ENCODE measurements at regions not wholly inside any gene's neighbourhood (a gene's known extent, or its start where the extent isn't known, plus 50 kb on each side); places are given as distances from the start of the nearest gene placed in this dataset.

DNA sequence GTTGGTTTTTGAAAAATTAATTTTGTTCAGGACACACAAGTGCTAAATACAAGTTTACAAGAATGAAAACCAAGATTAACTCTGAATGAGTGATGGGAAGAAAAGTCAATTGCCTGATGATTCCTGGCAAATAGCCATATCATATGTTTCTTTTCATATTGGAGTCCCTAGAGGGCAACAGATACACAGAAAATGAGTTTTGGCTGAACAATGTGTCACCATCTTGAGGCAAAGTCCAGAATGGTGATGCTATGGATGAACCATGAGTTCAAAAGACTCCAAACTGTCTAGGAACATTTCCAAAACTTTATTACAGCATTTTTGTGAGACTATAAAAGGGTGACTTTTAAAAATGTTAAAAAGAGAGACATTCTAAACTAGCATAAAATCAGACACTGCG is 382.9 kb downstream of the TMEM161B start:
- no peak for DNase-seq (ENCODE audit: extremely low read depth in 1 of 2, low read depth in 1 of 2)

DNA sequence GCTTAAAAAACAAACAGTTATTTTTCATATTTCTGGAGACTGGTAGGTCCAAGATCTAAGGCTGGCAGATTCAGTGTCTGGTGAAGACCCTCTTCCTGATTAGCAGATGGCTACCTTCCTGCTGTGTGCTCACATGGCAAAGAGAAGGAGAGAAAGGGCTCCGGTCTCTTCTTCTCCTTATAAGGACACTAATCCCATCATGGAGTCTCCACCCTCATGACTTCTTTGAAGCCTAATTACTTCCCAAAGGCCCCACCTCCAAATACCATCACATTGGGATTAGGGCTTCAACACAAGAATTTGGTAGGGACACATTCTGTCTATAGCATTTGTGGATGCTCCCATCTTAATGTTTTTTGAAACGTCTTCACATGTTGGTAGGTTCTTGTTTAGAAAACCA is 391.1 kb downstream of the TMEM161B start:
- no peak for DNase-seq (ENCODE audit: extremely low read depth in 1 of 2, low read depth in 1 of 2)

DNA sequence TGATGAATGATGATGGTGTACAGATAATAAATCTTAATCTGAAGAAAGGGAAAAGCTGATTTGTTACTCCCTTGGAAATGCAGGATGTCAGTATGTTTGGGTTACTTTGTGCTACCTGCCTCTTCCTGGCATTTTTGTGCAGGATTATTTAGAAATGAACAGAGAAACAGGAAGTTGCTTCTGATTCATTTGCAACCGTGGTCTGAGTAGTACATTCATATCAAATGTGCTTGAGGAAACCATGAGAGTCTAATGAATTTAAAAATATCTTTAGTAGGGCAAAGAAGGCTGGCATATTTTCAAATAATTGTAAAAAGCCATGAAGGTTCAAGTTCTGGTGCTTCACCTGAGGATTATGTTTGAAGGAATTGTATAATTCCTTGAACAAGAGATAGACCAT is 391.6 kb downstream of the TMEM161B start:
- DNase-seq (ENCODE audit: extremely low read depth in 1 of 2, low read depth in 1 of 2) = no peak

DNA sequence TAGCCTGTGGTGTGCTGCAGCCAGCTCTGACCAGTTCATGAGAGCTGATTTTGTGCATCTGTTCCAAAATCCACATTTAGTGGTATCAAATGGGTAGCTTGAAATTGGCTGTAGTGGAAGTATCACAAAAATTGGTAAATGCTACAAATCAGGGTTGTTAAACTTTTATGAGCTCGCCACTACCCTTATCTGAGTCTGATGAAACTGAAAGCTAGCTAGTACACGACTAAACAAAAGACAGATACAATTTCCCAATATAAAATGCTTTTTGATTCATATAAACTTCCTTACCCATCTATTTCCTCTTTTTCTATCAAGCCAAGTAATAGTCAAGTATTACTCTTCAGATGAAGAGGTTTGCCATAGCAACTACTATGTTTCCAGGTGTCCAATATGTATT is 392.0 kb downstream of the TMEM161B start:
- no peak for DNase-seq (ENCODE audit: extremely low read depth in 1 of 2, low read depth in 1 of 2)

DNA sequence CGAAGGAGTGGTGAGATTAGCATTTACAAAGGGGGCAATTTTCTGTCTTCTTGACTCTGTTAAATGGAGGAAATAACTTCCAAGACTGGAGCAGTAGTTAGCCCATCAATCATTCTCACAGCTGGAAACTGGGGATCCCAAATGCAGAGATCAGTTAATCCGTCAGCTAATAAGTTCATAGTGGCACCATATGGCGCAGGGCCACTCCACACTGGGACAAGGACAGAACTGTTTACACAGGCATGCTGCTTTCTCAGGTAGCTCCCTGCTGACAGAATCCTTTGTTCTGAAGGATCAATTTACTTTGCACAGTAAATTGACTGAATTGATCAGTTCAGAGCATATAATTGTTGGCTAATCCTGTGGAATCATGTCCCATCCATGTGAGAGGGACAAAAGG is 395.7 kb downstream of the TMEM161B start:
- DNase-seq (ENCODE audit: extremely low read depth in 1 of 2, low read depth in 1 of 2) = no peak

DNA sequence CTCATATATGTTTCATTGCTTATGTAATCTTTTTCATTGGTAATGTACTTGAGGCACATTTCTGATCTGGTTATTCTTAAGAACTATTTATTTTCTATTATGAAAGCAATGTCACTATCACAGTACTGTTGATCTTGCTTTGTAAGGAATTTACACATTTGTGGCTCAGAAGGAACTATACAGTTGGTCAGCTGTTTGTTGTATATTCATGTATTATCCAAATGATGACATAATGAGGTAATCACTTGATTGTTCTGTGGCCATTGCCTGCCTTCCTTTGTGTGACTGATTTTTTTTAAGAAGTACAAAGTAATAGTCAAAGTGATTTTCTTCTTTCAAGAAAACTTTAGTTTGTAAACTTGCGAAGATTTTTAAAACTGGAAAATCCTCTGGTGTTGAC is 399.9 kb downstream of the TMEM161B start:
- DNase-seq (ENCODE audit: extremely low read depth in 1 of 2, low read depth in 1 of 2) = no peak

DNA sequence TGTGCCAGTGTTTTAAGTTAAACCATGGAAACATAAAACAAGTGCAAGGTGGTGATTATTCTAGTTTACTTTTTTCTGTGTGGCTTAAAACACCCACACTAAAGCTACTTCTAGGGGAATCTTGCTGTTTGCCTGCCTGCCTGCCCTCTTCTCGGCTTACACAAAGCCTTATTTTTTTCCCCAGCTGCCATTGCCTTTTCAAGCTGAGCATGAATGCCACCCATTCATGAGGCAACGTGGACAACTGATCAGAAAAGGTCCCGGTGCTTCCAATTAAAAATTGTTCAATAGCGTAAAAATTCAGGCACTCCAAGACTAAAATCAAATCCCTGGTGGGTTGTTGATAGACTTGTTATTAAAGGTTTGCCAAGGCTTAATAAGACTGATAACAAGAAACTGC is 401.4 kb downstream of the TMEM161B start:
- DNase-seq (ENCODE audit: extremely low read depth in 1 of 2, low read depth in 1 of 2) = no peak

DNA sequence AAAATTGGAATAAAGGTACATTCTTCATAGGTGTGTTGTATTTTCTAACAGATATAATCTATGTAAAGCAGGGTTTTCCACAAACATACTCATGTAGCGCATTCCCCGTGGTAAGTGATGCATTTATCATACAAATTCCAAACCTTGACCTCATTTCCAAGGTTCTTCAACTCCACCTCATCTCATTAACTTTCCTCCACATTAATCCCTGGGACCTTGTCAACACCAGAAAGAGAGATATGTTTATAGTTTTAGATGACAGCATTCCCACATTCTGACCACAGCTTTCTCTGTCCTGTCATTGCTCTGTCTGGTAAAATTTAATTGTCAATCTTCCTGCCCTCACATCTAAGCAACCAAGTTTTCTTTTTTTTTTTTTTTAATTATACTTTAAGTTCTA is 415.1 kb downstream of the TMEM161B start:
- no peak for DNase-seq (ENCODE audit: extremely low read depth in 1 of 2, low read depth in 1 of 2)

DNA sequence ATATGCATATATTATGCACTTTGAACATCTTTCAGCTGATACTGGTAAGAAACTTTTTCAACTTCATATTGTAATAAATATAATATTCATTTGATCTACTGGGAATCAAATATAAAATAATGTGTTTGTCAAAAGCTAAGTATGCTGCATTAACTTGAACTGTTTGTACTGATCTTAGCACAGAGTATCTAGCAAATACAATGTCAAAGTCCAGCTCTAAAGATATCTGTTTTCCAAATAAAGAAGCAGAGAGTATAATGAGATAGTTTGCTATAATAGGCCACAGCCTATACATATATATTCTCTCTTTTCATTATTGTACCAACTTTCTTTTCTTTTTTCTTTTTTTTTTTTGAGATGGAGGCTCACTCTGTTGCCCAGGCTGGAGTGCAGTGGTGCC is 417.0 kb downstream of the TMEM161B start:
- DNase-seq (ENCODE audit: extremely low read depth in 1 of 2, low read depth in 1 of 2) = no peak

DNA sequence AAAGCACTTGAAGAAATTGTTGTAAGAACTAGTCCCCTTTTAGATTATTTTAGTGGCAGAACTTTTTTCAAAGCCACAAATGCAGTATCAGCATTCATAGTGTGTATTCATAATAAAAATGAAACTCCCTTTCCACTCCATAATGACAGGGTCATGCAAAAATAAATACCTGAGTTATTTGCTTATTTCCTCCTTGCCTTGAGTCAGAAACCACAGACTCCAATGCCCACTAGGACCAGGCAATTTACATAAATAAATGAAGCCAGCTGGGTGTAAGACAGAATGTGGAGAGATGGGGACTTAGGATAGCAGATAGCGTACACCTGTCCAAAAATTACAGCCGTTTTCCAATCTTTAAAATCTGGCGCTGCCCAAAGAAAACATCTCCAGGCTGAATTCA is 417.8 kb downstream of the TMEM161B start:
- no peak for DNase-seq (ENCODE audit: extremely low read depth in 1 of 2, low read depth in 1 of 2)

DNA sequence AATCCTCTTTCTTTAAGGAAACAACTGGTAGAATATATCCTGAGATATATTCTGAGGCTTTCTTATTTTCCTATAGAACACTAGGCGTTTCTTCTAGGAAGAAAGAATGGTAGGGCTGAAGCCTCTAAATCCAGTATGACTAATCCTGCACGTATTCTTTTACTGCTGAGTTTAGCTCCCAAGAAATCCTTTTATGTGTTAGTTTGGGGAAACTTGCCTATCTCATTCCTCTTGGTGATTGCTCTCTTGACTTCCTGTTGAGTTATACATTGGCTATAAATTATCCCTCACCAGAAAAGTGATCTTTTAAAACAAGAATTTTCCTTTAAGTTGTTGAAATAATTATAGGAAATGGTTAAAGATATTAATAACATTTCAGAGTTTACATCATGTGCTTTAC is 422.9 kb downstream of the TMEM161B start:
- no peak for DNase-seq (ENCODE audit: extremely low read depth in 1 of 2, low read depth in 1 of 2)

DNA sequence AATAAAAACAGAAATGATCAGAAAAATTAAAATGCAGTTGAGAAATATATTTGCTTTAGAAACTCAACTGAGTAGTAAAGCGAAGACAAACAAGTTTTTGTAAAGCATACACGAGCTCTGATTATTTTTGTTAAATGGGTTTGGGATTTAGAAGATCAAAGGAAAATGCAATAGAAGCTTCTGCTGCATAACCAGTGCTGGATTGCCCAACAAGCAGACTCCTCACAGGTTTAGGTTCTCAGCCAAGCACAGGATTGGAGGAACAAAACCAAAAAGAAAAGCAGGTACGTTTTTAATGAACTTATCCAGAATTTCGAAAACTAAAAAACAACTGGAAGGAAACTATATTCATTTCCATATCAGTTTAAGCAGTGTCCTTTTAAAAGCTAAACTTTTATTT is 423.8 kb downstream of the TMEM161B start:
- no peak for DNase-seq (ENCODE audit: extremely low read depth in 1 of 2, low read depth in 1 of 2)

DNA sequence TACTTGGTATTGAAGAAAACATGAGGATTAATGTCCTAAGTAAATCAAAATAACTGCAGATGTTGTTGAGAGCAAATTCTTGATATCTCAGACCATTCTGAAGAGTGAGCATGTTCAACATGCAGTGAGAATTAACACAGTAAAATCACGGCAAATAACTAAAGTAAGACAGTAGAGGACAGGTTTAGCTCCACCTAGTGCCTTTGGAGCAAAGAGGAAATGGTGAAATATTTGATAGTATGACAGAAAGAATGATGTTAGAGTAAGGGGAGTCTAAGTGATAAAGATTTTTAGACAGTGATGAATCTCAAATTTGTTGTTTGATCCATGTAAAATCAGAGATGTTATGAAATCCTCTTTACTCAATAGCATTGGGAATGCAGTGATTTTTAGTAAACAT is 424.2 kb downstream of the TMEM161B start:
- no peak for DNase-seq (ENCODE audit: extremely low read depth in 1 of 2, low read depth in 1 of 2)

DNA sequence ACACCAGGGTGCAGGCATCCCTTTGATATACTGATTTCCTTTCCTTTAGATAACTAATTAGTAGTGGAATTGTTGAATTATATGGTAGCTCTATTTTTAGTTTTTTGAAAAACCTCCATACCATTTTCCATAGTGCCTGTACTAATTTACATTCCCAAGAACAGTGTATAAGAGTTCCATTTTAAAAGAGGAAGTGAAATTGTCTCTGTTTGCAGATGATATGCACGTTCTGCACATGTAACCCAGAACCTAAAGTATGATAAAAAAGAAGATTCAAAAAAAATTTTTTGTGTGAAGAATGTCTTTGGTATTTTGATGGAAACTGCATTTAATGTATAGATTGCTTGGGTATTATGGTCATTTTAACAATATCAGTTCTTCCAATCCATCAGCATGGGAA is 424.0 kb upstream of the CCNH start:
- DNase-seq (ENCODE audit: extremely low read depth in 1 of 2, low read depth in 1 of 2) = no peak

DNA sequence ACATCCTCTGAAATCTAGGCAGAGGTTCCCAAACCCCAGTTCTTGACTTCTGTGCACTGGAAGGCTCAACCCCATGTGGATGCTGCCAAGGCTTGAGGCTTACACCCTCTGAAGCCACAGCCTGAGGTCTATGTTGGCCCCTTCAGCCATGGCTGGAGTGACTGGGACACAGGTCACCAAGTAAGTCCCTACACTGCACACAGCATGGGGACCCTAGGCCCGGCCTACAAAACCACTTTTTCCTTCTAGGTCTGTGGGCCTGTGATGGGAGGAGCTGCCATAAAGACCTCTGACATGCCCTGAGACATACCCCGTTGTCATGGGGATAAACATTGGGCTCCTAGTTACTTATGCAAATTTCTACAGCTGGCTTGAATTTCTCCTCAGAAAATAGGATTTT is 418.8 kb upstream of the CCNH start:
- DNase-seq (ENCODE audit: extremely low read depth in 1 of 2, low read depth in 1 of 2) = no peak

DNA sequence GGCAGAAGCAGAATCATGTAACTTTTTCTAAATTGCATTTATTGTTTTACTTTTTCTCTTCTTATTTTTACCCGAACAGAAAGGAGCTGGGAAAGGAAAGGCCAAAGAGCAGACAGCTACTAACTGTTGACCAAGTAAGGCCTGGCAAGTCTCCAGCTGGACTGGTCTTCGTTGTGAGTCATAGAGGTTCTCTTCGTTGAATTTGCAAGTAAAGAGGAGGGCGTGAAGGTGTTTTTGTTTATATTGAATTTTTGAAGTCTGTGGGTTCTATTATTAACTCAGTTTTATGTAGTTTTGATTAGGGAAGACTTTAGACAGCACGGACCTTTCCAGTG is 416.5 kb upstream of the CCNH start:
- no peak for DNase-seq (ENCODE audit: extremely low read depth in 1 of 2, low read depth in 1 of 2)

DNA sequence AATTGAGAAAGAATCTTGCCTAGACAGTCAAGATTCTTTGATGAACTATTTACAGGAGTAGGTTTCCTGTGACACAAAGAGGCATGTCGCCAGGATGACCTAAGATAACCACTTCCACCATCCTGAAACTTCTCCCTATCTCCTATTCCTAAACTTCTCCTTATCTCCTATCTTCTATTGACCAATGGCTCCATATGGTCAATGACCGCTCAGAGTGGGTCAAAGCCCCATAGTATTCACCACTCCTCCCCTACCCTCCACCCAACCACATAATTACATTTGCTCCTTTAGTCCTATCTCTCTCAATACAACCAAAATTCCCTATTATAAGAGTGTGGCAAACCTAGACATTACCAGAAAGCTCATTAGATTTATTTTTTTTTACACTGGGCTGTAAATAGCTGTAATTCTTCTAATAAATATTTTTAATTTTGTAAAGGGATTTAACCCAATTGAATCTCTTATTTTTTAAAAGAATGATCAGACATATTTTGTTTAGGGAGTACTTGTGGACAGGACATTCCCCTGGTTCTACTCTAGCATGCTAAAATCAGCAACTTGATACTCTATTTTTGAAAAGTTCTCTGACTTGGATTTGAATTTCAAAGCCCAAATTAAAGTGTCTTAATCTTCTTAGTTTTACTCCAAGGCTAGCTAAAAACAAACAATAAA is 416.0 kb upstream of the CCNH start:
- DNase-seq (ENCODE audit: extremely low read depth in 1 of 2, low read depth in 1 of 2) = no peak

DNA sequence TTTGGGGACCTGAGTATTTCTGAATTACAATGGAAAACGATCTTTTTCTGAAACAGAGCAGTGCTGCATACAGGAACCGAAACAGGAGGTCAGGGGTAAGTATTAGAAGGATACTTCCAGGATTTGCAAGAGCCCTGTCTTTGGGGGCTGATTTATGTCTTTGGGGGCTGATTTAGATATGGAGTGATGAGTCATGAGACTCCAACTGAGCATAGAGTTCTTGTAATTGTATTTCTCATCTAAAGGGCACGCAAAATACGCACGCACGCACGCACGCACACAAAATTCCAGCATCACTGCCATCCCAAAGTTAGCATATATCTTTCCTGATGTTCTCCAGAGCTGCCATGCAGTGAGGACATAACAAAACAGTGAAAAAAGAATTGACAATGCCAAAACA is 414.8 kb upstream of the CCNH start:
- no peak for DNase-seq (ENCODE audit: extremely low read depth in 1 of 2, low read depth in 1 of 2)

DNA sequence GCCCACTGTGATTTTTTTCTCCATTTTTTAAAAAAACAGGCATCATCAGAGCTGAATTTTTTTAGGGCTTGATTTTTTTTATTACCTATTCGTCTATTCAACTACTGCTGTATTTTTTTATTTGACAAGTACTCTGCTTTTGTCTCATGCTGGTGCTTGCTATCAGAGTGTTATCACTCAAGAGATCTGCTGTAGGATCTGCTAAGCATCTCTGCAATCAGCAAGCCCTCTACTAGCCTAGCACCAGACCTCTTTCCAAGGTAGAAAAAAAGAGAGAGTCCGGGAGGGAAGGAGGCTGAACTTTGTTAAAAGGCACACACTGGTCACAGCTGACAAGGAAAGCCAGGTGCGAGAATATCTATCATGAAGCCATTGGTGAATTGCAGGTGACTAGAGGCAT is 413.8 kb upstream of the CCNH start:
- no peak for DNase-seq (ENCODE audit: extremely low read depth in 1 of 2, low read depth in 1 of 2)

DNA sequence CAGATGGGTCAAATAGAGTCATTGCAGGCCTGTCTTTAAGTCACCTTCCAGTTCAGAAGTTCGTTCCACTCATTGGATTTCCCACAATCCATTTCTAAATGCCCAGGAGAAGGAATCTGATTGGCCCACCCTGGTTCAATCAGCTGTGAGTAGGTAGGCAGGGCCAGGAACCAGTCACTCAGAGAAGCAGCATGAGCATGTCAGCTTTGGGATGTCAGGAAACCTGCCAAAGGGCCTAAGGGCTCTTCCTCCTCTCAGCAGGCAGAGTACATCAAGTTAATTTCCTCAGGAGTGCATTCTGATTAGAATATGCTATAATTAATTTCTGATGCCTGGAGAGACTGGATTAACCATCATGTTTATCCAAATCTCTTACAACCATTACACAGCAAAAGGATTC is 412.9 kb upstream of the CCNH start:
- DNase-seq (ENCODE audit: extremely low read depth in 1 of 2, low read depth in 1 of 2) = no peak

DNA sequence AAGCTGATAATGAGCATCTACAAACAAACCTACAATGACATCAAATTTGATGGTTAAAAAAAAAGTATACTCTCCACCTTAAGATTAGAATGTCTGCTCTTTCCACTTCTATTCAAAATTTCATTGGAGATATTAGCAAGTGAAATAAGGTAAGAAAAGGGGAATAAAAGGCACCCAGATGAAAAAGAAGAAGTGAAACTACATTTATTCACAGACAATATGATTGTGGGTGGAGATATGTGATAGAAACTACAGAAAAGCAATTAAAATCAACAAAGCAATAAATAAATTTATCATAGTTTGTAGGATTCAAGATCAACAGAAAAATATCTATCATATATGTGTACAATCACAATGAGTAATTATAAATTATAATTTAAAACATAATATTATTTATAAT is 395.1 kb upstream of the CCNH start:
- DNase-seq (ENCODE audit: extremely low read depth in 1 of 2, low read depth in 1 of 2) = no peak

DNA sequence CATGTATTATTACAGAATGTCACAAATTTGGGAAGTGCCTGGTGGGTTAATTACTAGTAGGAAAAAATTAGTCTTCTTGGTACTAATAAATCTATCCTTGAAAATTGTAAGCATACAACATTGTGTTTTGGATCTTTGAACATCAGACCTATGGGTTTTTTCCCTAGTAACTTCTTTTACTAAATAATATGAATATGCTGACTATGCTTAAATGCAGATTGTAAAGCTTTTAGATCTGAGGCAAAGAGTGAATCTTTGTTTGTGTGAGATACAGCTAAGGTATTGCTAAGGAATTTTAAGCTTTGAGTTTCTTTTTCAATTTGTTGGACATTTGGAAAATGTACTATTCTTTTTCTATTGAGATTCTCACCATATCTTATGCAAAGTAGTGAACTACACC is 390.6 kb upstream of the CCNH start:
- DNase-seq (ENCODE audit: extremely low read depth in 1 of 2, low read depth in 1 of 2) = no peak

DNA sequence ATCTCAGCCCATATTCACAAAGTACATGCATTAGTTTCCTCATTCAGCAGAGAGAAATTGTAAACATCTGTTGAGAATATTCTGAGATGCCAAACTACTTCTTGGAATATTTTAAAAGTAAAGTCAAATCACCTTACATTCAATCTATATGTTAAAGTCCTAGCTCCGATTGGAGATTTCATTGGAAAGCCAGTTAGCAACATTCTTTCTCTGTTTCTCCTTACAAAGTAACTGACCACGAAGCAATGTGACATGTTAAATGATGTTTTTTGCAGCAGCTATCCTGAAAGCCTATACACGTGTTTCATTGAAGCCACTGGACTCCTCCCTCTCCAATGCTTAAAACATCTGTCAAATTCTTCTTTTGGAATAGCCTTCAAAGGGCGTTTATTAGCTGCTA is 379.1 kb upstream of the CCNH start:
- DNase-seq (ENCODE audit: extremely low read depth in 1 of 2, low read depth in 1 of 2) = no peak

DNA sequence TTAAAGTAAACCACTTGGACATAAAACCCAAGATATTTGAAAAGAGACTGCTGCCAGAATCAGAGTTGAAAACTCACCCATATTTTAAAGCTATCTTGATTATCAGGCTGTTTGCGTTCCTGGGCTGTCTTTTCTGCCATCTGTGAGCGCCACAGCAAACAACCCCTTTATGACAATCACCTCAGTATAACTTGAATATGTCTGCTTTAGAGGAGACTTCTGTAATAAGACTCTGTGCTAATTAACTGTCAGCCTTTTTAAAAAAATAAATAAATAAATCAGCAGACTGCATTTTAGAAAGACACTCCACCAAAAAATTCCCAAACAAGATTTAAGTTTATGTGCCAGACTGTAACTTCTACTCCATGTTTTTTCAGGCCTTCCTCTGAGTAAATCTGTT is 375.7 kb upstream of the CCNH start:
- DNase-seq (ENCODE audit: extremely low read depth in 1 of 2, low read depth in 1 of 2) = no peak
